ENCODE measurements at regions not wholly inside any gene's neighbourhood (a gene's known extent, or its start where the extent isn't known, plus 50 kb on each side); places are given as distances from the start of the nearest gene placed in this dataset.

DNA sequence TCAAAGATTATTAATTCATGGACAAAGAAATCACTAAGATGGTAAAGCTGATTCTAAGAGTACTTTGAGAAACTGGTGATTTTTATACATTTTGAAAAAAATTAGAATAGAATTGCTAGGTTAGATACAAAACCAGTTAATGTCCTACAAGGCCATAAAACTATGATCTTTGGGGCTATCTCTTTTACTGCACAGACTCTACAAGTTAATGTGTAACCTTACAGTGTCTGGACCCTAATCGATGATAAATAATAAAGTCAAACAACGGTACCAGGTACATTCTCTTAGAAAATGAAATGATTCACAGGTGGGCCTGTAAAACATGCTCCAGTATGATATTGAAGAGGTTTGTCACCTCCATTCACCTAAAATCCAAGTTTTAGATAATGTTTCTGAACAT is 199.8 kb upstream of the LYZL1 start:
- TF ChIP-seq, protein P1, sequence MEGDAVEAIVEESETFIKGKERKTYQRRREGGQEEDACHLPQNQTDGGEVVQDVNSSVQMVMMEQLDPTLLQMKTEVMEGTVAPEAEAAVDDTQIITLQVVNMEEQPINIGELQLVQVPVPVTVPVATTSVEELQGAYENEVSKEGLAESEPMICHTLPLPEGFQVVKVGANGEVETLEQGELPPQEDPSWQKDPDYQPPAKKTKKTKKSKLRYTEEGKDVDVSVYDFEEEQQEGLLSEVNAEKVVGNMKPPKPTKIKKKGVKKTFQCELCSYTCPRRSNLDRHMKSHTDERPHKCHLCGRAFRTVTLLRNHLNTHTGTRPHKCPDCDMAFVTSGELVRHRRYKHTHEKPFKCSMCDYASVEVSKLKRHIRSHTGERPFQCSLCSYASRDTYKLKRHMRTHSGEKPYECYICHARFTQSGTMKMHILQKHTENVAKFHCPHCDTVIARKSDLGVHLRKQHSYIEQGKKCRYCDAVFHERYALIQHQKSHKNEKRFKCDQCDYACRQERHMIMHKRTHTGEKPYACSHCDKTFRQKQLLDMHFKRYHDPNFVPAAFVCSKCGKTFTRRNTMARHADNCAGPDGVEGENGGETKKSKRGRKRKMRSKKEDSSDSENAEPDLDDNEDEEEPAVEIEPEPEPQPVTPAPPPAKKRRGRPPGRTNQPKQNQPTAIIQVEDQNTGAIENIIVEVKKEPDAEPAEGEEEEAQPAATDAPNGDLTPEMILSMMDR (IDR thresholded peaks at IDR 0.05), result no peak
- no peak for TF ChIP-seq SIN3A (IDR thresholded peaks at IDR 0.05; ENCODE audit: borderline replicate concordance, insufficient read depth, low read depth, low read length)
- TF ChIP-seq POLR2AphosphoS5 (IDR thresholded peaks at IDR 0.05; ENCODE audit: low read depth, low read length), result no peak
- TF ChIP-seq TCF7L2 (IDR thresholded peaks at IDR 0.05; ENCODE audit: low read depth, low read length), result no peak

Data from Panc1 (cell line).